ENCODE measurements at regions not wholly inside any gene's neighbourhood (a gene's known extent, or its start where the extent isn't known, plus 50 kb on each side); places are given as distances from the start of the nearest gene placed in this dataset.

DNA sequence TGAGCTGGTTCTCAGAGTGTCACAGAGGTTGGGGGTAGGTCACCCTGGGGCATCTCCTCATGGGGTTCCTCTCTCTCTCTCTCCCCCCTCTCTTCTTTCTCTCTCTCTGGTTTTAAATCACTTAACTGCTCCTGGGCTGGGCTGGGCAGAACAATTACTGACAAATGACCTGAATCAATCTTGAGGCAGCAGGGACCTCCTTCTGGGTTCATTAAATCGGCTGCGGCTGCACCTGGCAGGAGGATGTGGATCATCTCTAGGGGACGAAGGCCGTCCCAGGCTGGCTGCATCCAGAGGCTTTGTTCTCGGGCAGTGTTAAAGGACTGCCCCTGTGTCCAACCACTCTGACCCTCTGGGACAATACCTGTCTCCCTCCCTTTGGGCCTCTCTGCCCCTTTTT, 143.1 kb downstream of the TLE3 start:
- no peak for TF ChIP-seq POLR2AphosphoS5 (IDR thresholded peaks at IDR 0.05; ENCODE audit: low read depth, low read length)
- TF ChIP-seq CTCF (IDR thresholded peaks at IDR 0.05): no peak
- TF ChIP-seq, protein P1, sequence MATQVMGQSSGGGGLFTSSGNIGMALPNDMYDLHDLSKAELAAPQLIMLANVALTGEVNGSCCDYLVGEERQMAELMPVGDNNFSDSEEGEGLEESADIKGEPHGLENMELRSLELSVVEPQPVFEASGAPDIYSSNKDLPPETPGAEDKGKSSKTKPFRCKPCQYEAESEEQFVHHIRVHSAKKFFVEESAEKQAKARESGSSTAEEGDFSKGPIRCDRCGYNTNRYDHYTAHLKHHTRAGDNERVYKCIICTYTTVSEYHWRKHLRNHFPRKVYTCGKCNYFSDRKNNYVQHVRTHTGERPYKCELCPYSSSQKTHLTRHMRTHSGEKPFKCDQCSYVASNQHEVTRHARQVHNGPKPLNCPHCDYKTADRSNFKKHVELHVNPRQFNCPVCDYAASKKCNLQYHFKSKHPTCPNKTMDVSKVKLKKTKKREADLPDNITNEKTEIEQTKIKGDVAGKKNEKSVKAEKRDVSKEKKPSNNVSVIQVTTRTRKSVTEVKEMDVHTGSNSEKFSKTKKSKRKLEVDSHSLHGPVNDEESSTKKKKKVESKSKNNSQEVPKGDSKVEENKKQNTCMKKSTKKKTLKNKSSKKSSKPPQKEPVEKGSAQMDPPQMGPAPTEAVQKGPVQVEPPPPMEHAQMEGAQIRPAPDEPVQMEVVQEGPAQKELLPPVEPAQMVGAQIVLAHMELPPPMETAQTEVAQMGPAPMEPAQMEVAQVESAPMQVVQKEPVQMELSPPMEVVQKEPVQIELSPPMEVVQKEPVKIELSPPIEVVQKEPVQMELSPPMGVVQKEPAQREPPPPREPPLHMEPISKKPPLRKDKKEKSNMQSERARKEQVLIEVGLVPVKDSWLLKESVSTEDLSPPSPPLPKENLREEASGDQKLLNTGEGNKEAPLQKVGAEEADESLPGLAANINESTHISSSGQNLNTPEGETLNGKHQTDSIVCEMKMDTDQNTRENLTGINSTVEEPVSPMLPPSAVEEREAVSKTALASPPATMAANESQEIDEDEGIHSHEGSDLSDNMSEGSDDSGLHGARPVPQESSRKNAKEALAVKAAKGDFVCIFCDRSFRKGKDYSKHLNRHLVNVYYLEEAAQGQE (IDR thresholded peaks at IDR 0.05; ENCODE audit: insufficient read depth in 1 of 2, low read depth in 2 of 2, low read length in 1 of 2): no peak
